MM.1S (cell line): ENCODE measurements at regions not wholly inside any gene's neighbourhood (a gene's known extent, or its start where the extent isn't known, plus 50 kb on each side); places are given as distances from the start of the nearest gene placed in this dataset.

ENCODE experiments used
- EZH2 ChIP-seq: fragments of 300-600 bp; sonication (generic); optimal IDR thresholded peaks from 2 replicates; pipeline ENCODE3; 2017; ENCODE audit warnings: low read depth, mild to moderate bottlenecking, antibody characterized with exemption, low read length, mixed read lengths
- EZH2phosphoT487 ChIP-seq: fragments of 300-600 bp; sonication (generic); IDR thresholded peaks from 2 replicates; pipeline ENCODE4 v1.6.1; 2018; ENCODE audit warnings: antibody characterized with exemption, low read length
- TF ChIP-seq, protein P1 (sequence below): fragments of 300-600 bp; sonication (generic); IDR thresholded peaks from 2 replicates; pipeline ENCODE4 v1.5.1; 2016; ENCODE audit warnings: antibody characterized with exemption, low read length, mixed read lengths

DNA sequence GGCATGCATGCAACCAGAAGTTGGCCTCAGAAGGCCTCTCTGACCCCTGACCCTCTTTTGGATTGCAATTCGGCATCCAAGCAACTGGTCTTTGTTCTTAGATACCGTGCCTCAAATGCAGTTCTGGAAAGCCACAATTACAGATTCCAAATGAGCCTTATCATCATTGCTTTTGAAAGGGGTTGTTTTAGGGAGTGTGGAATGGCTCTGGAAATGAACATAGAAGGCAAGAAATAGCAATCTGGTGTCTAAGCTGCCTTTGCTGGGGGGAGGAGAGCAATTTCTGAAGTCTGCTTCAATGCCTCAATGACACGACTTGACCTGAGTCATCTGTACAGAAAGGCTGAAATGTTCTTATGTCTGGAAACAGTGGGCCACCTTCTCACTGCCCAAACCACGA lies 250.1 kb downstream of the NUAK1 start:
- TF ChIP-seq, protein P1, sequence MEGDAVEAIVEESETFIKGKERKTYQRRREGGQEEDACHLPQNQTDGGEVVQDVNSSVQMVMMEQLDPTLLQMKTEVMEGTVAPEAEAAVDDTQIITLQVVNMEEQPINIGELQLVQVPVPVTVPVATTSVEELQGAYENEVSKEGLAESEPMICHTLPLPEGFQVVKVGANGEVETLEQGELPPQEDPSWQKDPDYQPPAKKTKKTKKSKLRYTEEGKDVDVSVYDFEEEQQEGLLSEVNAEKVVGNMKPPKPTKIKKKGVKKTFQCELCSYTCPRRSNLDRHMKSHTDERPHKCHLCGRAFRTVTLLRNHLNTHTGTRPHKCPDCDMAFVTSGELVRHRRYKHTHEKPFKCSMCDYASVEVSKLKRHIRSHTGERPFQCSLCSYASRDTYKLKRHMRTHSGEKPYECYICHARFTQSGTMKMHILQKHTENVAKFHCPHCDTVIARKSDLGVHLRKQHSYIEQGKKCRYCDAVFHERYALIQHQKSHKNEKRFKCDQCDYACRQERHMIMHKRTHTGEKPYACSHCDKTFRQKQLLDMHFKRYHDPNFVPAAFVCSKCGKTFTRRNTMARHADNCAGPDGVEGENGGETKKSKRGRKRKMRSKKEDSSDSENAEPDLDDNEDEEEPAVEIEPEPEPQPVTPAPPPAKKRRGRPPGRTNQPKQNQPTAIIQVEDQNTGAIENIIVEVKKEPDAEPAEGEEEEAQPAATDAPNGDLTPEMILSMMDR: no peak
- TF ChIP-seq EZH2phosphoT487 (no peak), EZH2 (no peak)
